ENCODE measurements at regions not wholly inside any gene's neighbourhood (a gene's known extent, or its start where the extent isn't known, plus 50 kb on each side); places are given as distances from the start of the nearest gene placed in this dataset.

- DNase-seq (ENCODE audit: low spot score) = no peak
Observed at GRCh38 chr13:109363431-109363830, 423.0 kb downstream of the IRS2 start.

GRCh38 chr13:109362616-109363015 lies 423.8 kb downstream of the IRS2 start:
- no peak for DNase-seq (ENCODE audit: low spot score)

GRCh38 chr13:109361562-109362289 lies 424.7 kb downstream of the IRS2 start:
- no peak for DNase-seq (ENCODE audit: low spot score)

GRCh38 chr13:109357751-109358471 lies 428.5 kb downstream of the IRS2 start:
- DNase-seq (ENCODE audit: low spot score) = no peak

- no peak for DNase-seq (ENCODE audit: low spot score)
Observed at GRCh38 chr13:109355875-109356434, 430.4 kb downstream of the IRS2 start.

GRCh38 chr13:109355166-109355565 lies 431.2 kb downstream of the IRS2 start:
- DNase-seq (ENCODE audit: low spot score) = no peak

- DNase-seq (ENCODE audit: low spot score) = no peak
Observed at GRCh38 chr13:109351236-109351635, 435.1 kb downstream of the IRS2 start.

- no peak for DNase-seq (ENCODE audit: low spot score)
Observed at GRCh38 chr13:109348519-109349258, 437.7 kb downstream of the IRS2 start.

GRCh38 chr13:109346060-109346459 lies 440.3 kb downstream of the IRS2 start:
- no peak for DNase-seq (ENCODE audit: low spot score)

- DNase-seq (ENCODE audit: low spot score) = no peak
Observed at GRCh38 chr13:109345433-109345941, 440.9 kb downstream of the IRS2 start.

GRCh38 chr13:109344552-109345157 lies 441.7 kb downstream of the IRS2 start:
- DNase-seq (ENCODE audit: low spot score) = peak; percentile 7

GRCh38 chr13:109336730-109337129 lies 449.7 kb downstream of the IRS2 start:
- DNase-seq (ENCODE audit: low spot score) = no peak

- no peak for DNase-seq (ENCODE audit: low spot score)
Observed at GRCh38 chr13:109333893-109334651, 452.3 kb downstream of the IRS2 start.

- no peak for DNase-seq (ENCODE audit: low spot score)
Observed at GRCh38 chr13:109332506-109333499, 453.6 kb downstream of the IRS2 start.

- no peak for DNase-seq (ENCODE audit: low spot score)
Observed at GRCh38 chr13:109331898-109332297, 454.5 kb downstream of the IRS2 start.

- DNase-seq (ENCODE audit: low spot score) = no peak
Observed at GRCh38 chr13:109331011-109331433, 455.4 kb downstream of the IRS2 start.

- no peak for DNase-seq (ENCODE audit: low spot score)
Observed at GRCh38 chr13:109330123-109330522, 456.3 kb downstream of the IRS2 start.

- DNase-seq (ENCODE audit: low spot score) = no peak
Observed at GRCh38 chr13:109329175-109329574, 457.2 kb downstream of the IRS2 start.

GRCh38 chr13:109326601-109327000 lies 459.8 kb downstream of the IRS2 start:
- no peak for DNase-seq (ENCODE audit: low spot score)

GRCh38 chr13:109323338-109323737 lies 463.0 kb downstream of the IRS2 start:
- DNase-seq (ENCODE audit: low spot score) = no peak
